ENCODE measurements at regions not wholly inside any gene's neighbourhood (a gene's known extent, or its start where the extent isn't known, plus 50 kb on each side); places are given as distances from the start of the nearest gene placed in this dataset.
"Not testable (repeated sequence)": the region's sequence is repeated elsewhere in the genome, so short reads cannot be mapped to it uniquely, and the experiment has no call there.

- DNase-seq (no peak), ATAC-seq (ENCODE audit: poor library complexity) (no peak)
- intact Hi-C loops (cut with DNase I) = no loop called here
Measured at GRCh38 chr13:91248249-91248648, 99.2 kb upstream of the MIR17HG start.

GRCh38 chr13:91249370-91249769 is 98.1 kb upstream of the MIR17HG start:
- intact Hi-C loops (cut with DNase I) = no loop called here
- ATAC-seq (ENCODE audit: poor library complexity) = no peak
- no peak for DNase-seq

- intact Hi-C loops (cut with DNase I) = no loop called here
Measured at GRCh38 chr13:91249861-91250260, 97.6 kb upstream of the MIR17HG start.

GRCh38 chr13:91251573-91251972 is 95.9 kb upstream of the MIR17HG start:
- DNase-seq; intact Hi-C loops (cut with DNase I); ATAC-seq (ENCODE audit: poor library complexity): not testable (repeated sequence)

More at GRCh38 chr13:91249861-91250260, 97.6 kb upstream of the MIR17HG start:
- no peak for DNase-seq
- no peak for ATAC-seq (ENCODE audit: poor library complexity)

GRCh38 chr13:91264484-91264883 is 83.0 kb upstream of the MIR17HG start:
- ATAC-seq (ENCODE audit: poor library complexity) = no peak
- intact Hi-C loops (cut with DNase I) = no loop called here
- DNase-seq = no peak

- intact Hi-C loops (cut with DNase I) = no loop called here
- no peak for DNase-seq
Measured at GRCh38 chr13:91269237-91269636, 78.2 kb upstream of the MIR17HG start.

GRCh38 chr13:91270031-91270430 is 77.5 kb upstream of the MIR17HG start:
- ATAC-seq (ENCODE audit: poor library complexity) (no peak), DNase-seq (no peak)
- intact Hi-C loops (cut with DNase I) = no loop called here

More at GRCh38 chr13:91269237-91269636, 78.2 kb upstream of the MIR17HG start:
- ATAC-seq (ENCODE audit: poor library complexity) = no peak

GRCh38 chr13:91272235-91272777 is 75.2 kb upstream of the MIR17HG start:
- DNase-seq = no peak
- no peak for ATAC-seq (ENCODE audit: poor library complexity)
- intact Hi-C loops (cut with DNase I) = no loop called here

GRCh38 chr13:91273675-91274074 is 73.8 kb upstream of the MIR17HG start:
- DNase-seq = no peak
- intact Hi-C loops (cut with DNase I) = no loop called here
- ATAC-seq (ENCODE audit: poor library complexity) = no peak

GRCh38 chr13:91277013-91277676 is 70.3 kb upstream of the MIR17HG start:
- DNase-seq = no peak
- no peak for ATAC-seq (ENCODE audit: poor library complexity)
- intact Hi-C loops (cut with DNase I) = no loop called here

GRCh38 chr13:91278291-91278690 is 69.2 kb upstream of the MIR17HG start:
- DNase-seq = no peak
- ATAC-seq (ENCODE audit: poor library complexity) = no peak
- intact Hi-C loops (cut with DNase I) = no loop called here

- no peak for ATAC-seq (ENCODE audit: poor library complexity)
- intact Hi-C loops (cut with DNase I) = no loop called here
- no peak for DNase-seq
Measured at GRCh38 chr13:91278888-91279287, 68.6 kb upstream of the MIR17HG start.

- intact Hi-C loops (cut with DNase I) = no loop called here
Measured at GRCh38 chr13:91280801-91281200, 66.7 kb upstream of the MIR17HG start.

GRCh38 chr13:91284335-91284734 is 63.2 kb upstream of the MIR17HG start:
- no peak for DNase-seq
- no peak for ATAC-seq (ENCODE audit: poor library complexity)
- intact Hi-C loops (cut with DNase I) = no loop called here

More at GRCh38 chr13:91280801-91281200, 66.7 kb upstream of the MIR17HG start:
- ATAC-seq (ENCODE audit: poor library complexity) (no peak), DNase-seq (no peak)

- ATAC-seq (ENCODE audit: poor library complexity) (no peak), DNase-seq (no peak)
- intact Hi-C loops (cut with DNase I) = no loop called here
Measured at GRCh38 chr13:91286317-91286716, 61.2 kb upstream of the MIR17HG start.

- DNase-seq (no peak), ATAC-seq (ENCODE audit: poor library complexity) (no peak)
- intact Hi-C loops (cut with DNase I) = no loop called here
Measured at GRCh38 chr13:91291078-91291477, 56.4 kb upstream of the MIR17HG start.

GRCh38 chr13:91292630-91293221 is 54.8 kb upstream of the MIR17HG start:
- no peak for DNase-seq

GRCh38 chr13:91295712-91296410 is 51.6 kb upstream of the MIR17HG start:
- DNase-seq = no peak
- no peak for ATAC-seq (ENCODE audit: poor library complexity)
- intact Hi-C loops (cut with DNase I) = no loop called here

More at GRCh38 chr13:91292630-91293221, 54.8 kb upstream of the MIR17HG start:
- ATAC-seq (ENCODE audit: poor library complexity) = no peak
- intact Hi-C loops (cut with DNase I) = no loop called here

GRCh38 chr13:91297503-91297902 is 50.0 kb upstream of the MIR17HG start:
- intact Hi-C loops (cut with DNase I) = no loop called here
- DNase-seq (no peak), ATAC-seq (ENCODE audit: poor library complexity) (no peak)

All from Right ventricle myocardium superior (tissue), 1 donor.